ENCODE measurements at regions not wholly inside any gene's neighbourhood (a gene's known extent, or its start where the extent isn't known, plus 50 kb on each side); places are given as distances from the start of the nearest gene placed in this dataset.

DNA sequence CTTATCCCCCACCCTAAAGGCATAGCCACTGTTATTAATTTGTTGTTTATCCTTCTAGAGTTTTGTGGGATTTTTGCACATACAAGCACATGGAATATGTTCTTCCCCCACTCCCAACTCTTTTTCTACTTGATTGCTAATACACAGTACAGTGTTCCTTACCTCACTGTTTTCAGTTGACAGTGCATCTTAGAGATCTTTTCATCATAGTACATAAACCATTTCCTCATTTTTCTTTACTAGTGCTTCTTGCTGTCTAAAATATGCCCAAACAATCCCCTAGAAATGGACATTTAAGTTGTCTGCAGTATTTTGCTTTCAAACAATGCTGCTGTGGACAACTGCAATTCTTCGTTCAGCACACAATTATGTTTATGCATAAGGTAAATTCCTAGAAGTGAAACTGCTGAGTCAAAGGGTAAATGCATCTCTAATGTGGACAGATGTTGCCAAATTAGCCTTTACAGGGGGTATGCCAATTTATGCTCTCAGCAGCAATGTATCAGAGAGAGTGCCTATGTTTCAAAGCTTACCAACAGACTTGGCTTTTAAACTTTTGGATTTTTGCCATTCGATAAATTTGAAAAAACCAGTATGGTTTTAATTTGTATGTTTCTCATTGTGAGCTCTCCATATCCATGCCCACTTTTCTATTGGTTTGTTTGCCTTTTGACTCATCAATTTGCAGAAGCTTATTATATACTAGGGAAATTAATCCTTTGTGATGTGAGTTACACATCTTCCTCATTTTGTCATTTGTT, 132.6 kb downstream of the MRPS6 start:
- DNase-seq (ENCODE audit: low read depth) = no peak

DNA sequence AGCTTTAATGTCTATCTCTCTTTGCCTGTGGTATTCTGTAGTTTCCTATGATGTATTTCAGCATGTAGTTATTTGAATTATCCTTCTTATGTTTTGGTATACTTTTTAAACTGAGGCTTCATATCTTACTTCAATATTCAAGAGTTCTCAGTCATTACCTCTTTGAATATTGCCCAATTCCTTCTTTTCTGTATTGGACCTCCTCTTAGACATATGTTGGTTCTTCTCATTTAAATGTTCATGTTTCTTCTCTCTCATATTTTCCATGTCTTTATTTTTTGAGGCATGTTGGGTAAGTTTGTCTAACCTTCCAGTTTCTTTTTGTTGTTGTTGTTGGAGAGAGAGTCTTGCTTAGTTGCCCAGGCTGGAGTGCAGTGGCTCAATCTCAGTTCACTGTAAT, 140.6 kb downstream of the MRPS6 start:
- no peak overlapping the region for H3K4me3 ChIP-seq (ENCODE audit: low read length)
- TF ChIP-seq, protein P1, sequence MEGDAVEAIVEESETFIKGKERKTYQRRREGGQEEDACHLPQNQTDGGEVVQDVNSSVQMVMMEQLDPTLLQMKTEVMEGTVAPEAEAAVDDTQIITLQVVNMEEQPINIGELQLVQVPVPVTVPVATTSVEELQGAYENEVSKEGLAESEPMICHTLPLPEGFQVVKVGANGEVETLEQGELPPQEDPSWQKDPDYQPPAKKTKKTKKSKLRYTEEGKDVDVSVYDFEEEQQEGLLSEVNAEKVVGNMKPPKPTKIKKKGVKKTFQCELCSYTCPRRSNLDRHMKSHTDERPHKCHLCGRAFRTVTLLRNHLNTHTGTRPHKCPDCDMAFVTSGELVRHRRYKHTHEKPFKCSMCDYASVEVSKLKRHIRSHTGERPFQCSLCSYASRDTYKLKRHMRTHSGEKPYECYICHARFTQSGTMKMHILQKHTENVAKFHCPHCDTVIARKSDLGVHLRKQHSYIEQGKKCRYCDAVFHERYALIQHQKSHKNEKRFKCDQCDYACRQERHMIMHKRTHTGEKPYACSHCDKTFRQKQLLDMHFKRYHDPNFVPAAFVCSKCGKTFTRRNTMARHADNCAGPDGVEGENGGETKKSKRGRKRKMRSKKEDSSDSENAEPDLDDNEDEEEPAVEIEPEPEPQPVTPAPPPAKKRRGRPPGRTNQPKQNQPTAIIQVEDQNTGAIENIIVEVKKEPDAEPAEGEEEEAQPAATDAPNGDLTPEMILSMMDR (IDR thresholded peaks at IDR 0.05; ENCODE audit: insufficient read depth, low read depth, low read length, missing control alignments) = no peak
- no peak for DNase-seq (ENCODE audit: low read depth)

More for the DNA sequence above, 132.6 kb downstream of the MRPS6 start:
- H3K4me3 ChIP-seq (ENCODE audit: low read length) = no peak overlapping the region
- TF ChIP-seq, protein P1 (IDR thresholded peaks at IDR 0.05; ENCODE audit: insufficient read depth, low read depth, low read length, missing control alignments) = no peak

DNA sequence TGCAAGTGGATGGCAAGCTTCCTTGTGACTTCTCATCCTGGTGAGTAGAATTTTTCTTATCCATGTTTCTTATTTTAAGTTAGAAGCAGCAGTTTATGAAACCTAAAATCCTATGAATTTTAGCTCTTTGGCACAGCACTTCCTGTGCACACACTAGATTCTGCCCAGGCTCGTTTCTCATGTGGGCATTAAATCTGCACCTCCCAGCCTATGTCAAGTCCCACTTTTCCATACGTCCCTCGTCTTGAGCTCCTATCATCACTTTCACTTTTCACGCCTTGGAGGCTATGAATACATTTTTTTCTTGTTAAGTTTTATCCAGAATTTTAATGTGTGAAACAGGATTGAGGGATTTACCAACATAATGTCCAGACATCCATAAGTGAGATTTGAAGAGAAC, 142.1 kb downstream of the MRPS6 start:
- TF ChIP-seq, protein P1 (IDR thresholded peaks at IDR 0.05; ENCODE audit: insufficient read depth, low read depth, low read length, missing control alignments) = no peak
- H3K4me3 ChIP-seq (ENCODE audit: low read length) = no peak overlapping the region
- no peak for DNase-seq (ENCODE audit: low read depth)

DNA sequence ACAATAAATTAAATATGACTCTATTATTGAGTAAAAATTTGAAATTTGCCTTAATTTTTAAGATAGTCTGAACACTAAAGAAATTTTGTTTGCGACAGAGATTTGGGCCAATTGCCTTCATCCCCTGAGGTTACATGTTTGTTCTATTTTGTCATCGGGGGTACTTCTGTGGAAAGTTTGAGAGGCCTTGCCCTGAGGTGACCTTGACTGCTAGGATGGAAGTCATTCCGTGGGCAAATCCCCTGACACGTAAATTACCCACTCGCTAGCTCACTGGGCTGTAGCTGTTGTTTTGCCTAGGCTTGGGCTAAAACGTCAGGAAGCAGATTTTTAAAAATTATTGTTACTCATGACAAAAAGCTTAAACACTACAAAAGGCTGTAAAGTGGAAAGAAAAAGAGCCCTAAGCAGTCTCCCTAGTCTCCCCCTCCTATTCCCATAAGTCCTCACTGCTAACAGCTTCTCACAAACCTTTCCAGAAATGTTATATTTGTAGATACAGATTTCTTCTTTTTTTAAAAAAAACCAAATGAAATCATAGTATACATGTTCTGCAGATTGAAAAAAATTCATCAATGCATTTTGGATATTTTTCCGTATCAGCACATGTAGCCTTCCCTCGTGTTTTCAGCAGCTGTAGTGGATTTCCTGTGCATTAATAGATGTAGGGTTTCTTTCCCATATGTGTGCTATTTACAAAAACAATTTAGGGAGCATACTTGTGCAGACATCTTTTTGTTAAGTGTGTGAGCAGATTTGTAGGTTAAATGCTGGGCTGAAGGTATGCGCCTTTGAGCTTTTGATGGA, 142.7 kb downstream of the MRPS6 start:
- no peak overlapping the region for H3K4me3 ChIP-seq (ENCODE audit: low read length)
- TF ChIP-seq, protein P1 (IDR thresholded peaks at IDR 0.05; ENCODE audit: insufficient read depth, low read depth, low read length, missing control alignments) = no peak
- no peak for DNase-seq (ENCODE audit: low read depth)

DNA sequence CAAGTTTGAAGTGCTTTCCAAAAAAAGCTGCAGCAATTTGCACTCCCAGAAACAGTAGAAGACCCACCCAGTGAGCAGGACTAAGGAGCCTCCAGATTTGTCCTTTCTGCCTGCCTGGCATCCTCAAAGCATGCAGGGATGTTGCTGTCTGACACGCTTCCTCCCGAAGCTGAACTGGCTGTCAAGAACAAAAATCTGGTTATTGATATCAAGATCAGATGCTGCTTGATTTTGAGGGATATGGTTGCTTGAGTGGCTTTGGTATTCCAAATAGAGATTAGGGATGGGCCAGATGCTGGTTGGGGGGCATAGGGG, 143.3 kb downstream of the MRPS6 start:
- TF ChIP-seq, protein P1 (IDR thresholded peaks at IDR 0.05; ENCODE audit: insufficient read depth, low read depth, low read length, missing control alignments) = no peak
- no peak for DNase-seq (ENCODE audit: low read depth)
- no peak overlapping the region for H3K4me3 ChIP-seq (ENCODE audit: low read length)

DNA sequence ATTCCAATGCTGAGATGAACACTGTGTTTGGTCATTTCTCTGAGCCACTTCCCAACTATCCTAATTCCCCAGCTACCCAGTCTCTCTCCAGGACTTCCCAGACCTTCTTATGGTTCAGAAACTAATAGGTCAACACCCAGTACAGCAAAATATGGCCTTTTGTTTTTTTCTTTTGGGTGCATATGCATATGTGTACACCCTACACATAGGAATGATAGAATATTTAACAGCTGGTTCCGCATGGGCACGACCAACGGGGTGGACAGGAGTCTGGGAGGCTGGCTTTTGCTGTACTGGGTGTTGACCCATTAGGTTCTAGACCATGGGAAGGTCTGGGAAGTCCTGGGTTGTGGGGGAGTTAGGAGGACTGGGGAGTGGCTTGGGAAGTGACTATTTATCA, 143.9 kb downstream of the MRPS6 start:
- no peak overlapping the region for H3K4me3 ChIP-seq (ENCODE audit: low read length)
- TF ChIP-seq, protein P1 (IDR thresholded peaks at IDR 0.05; ENCODE audit: insufficient read depth, low read depth, low read length, missing control alignments) = no peak
- DNase-seq (ENCODE audit: low read depth) = no peak

Measured in epithelial cell of esophagus (primary cell).